DOHH2 (cell line): ENCODE measurements at regions not wholly inside any gene's neighbourhood (a gene's known extent, or its start where the extent isn't known, plus 50 kb on each side); places are given as distances from the start of the nearest gene placed in this dataset.

Experiments used
- CTCF ChIP-seq: fragments of 200-600 bp; sonication (generic); IDR thresholded peaks from one replicate; pipeline ENCODE4 v1.5.1; 2014; ENCODE audit warnings: antibody characterized with exemption, mild to moderate bottlenecking, low read depth, low read length; ENCODE audit not compliant: poor library complexity, severe bottlenecking
- EZH2phosphoT487 ChIP-seq: fragments of 200-600 bp; sonication (generic); IDR thresholded peaks from 2 replicates; pipeline ENCODE4 v1.6.1; 2017; ENCODE audit warnings: borderline replicate concordance, mild to moderate bottlenecking, antibody characterized with exemption, low read length, moderate library complexity, mixed read lengths

- TF ChIP-seq CTCF, result no peak
- TF ChIP-seq EZH2phosphoT487, result no peak
Measured at GRCh38 chrX:14164828-14165227, 135.1 kb upstream of the GEMIN8 start.
